Muscle of leg (tissue), 3 donors: ENCODE measurements at regions not wholly inside any gene's neighbourhood (a gene's known extent, or its start where the extent isn't known, plus 50 kb on each side); places are given as distances from the start of the nearest gene placed in this dataset.
A peak's percentile ranks its signal among the peaks of the same experiment; 100 is the strongest.

Experiments used
- DNase-seq: peaks from one replicate; pipeline ENCODE4 v3.0.0; 2013
- H3K27ac ChIP-seq: one replicate; pipeline ENCODE4 v1.5.1; 2013; ENCODE audit warnings: mild to moderate bottlenecking, low read length, control low read depth
- H3K27me3 ChIP-seq: one replicate; pipeline ENCODE4 v1.6.1; 2013; ENCODE audit warnings: low read length; ENCODE audit not compliant: control insufficient read depth, insufficient read depth
- H3K36me3 ChIP-seq: one replicate; pipeline ENCODE4 v1.6.1; 2013; ENCODE audit warnings: low read length; ENCODE audit not compliant: control insufficient read depth, insufficient read depth
- H3K4me1 ChIP-seq: one replicate; pipeline ENCODE4 v1.6.1; 2013; ENCODE audit warnings: low read length; ENCODE audit not compliant: control insufficient read depth, insufficient read depth
- H3K4me3 ChIP-seq: one replicate; pipeline ENCODE4 v1.5.1; 2013; ENCODE audit warnings: low read length, control low read depth
- H3K9me3 ChIP-seq: replicated peaks from 2 replicates; pipeline ENCODE4 v1.6.1; 2013; ENCODE audit warnings: low read depth, low read length; ENCODE audit not compliant: control insufficient read depth
- WGBS: methylation state at CpG from one replicate; pipeline ENCODE4 v1.1.5; 2013; ENCODE audit warnings: missing lambda C conversion rate; ENCODE audit not compliant: insufficient coverage; 5-methylcytosine and 5-hydroxymethylcytosine counted together

DNA sequence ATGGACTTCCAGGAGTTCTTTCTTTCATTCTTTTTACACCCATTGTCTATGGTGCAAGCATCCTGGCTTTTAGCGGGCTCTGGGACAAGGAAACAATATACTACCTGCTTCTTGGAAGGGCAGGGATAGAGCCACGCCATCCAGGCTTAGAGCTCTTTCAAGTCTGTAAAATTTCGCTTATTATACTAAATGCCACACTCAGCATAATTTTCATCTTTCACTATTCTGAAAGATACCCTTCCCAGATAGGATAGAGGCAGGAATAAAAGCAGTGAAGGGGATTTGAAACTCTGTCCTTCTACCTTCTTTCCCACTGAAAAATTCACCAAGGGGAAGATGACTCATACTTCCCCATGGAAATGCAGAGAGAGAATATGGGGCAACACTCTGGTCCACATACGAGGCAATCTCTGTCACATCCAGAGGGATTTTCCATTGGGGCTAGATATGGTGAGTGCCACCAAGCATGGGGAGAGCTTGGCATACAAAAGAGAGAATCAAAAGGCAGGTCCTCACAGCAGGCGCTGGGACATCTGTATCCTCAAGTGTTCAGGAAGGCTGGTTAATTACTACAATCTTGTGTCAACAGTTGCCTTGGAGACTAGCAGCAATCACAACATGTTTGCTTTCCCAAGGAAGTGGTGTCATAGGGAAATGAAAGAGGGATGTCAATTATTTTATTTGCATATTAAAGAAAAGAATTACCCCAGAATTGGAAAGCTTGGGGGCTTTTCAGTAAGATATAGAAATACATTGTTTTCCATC is 127.6 kb downstream of the TDRD15 start:
- DNase-seq, result peak; percentile 38

DNA sequence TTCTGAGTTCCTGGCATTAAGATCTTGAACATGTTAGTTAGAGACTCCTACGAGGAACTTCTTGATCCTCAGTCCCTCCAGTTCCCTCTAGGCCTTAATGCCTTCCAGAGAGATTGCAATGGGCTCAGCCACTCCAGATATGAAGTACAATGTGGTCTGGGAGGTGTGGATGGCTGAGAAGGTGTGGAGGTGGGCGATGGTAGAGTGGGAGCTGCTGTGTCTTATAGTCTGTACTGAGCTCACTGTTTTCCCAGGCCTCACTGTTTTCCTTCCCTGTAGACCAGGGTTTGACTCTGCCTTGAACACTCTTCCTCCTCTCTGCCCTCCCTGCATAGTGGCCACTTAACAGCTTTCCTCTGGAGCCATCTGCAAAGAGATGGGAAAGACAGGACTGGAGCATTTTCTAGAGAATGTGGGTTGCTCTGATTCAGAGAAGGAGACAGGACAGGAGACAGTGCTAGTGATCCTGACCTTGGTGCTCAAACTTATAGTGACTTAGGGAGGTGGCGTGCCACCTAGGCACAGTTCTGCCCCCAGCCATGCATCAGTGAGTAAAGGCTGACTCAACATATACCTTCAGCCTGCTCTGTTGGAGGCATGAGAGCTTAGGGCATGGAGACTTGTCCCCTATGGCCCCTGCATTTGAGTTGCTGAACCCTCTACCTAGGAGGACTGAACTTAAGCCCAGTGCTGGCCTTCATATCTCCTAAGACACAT is 129.7 kb downstream of the TDRD15 start:
- no peak overlapping the region for H3K4me3 ChIP-seq
- no peaks in the 10 kb centered on the region for H3K36me3 ChIP-seq
- H3K27ac ChIP-seq, result no peak overlapping the region
- DNase-seq, result no peak
- H3K4me1 ChIP-seq, result peaks cover 3% of the 10 kb centered on the region
- no peaks in the 10 kb centered on the region for H3K9me3 ChIP-seq
- H3K27me3 ChIP-seq, result no peaks in the 10 kb centered on the region
- WGBS, result no CpG with 5 or more reads among the region's 3 CpGs

More for the DNA sequence above, 127.6 kb downstream of the TDRD15 start:
- WGBS, result 100% methylated on average over 2 of the region's 5 CpGs
- Histone ChIP-seq H3K4me1 (no peaks in the 10 kb centered on the region), H3K27me3 (no peaks in the 10 kb centered on the region), H3K36me3 (no peaks in the 10 kb centered on the region), H3K4me3 (no peak overlapping the region), H3K9me3 (no peaks in the 10 kb centered on the region), H3K27ac (peak overlapping the region; percentile 37)

DNA sequence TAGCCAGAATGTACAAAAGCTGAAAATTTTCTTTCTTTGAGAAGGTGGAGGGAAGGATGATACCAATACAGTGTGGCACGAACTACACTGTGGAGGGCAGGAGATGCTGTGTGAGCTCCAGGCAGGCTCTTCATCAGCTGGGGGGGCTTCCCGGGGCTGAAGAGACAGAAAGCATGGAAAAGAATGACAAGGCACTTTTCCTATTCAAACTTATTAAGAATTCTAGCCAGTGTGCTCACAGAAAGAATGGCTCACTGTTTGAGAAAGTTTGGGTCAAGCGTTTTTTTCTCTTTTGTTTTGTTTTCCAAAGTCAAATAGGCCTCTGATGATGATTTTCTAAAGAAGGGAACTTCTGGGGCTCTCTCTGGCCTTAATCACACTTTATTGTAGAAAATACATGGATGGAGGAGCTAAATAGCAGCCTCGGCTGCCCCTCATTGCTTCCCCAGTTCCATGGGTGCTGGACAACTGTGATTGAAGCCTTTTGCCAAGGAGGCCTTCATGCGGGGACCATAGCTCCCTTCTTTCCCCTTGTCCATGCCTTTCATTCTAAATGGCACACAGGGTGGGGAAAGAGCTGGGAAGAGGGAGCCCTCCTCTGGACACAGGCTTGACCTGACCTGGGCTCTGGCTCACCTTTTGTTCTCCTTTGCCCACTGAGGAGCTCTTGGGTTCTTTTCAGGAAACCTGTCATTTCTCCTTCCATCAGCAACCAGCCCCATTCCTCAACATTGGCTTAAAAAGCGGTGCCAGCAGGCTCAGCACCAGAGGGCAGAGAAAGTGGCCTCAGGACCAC is 130.6 kb downstream of the TDRD15 start:
- H3K27ac ChIP-seq, result no peak overlapping the region
- H3K27me3 ChIP-seq, result no peaks in the 10 kb centered on the region
- DNase-seq, result no peak
- no peaks in the 10 kb centered on the region for H3K9me3 ChIP-seq
- H3K4me3 ChIP-seq, result no peak overlapping the region
- H3K36me3 ChIP-seq, result no peaks in the 10 kb centered on the region
- WGBS, result 100% methylated on average over 1 of the region's 6 CpGs
- H3K4me1 ChIP-seq, result peaks cover 3% of the 10 kb centered on the region

DNA sequence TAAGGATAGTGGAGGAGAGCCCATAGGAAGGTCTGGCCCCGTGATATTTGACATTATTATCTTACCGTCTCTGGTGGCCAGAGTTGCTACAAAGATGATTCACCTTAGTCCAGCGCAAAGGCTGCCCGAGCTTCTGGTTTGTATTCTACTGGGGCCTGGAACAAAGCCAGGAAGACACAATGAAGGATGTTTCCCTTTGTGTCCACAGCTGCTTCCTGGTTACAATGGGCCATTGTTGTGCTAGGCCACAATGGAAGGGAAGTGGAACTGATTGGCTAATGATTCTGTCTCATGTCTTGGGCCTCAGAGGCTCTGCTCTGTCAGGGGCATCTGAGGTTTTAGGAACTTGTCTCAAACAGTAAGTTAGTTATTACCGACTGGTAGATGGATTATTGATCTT is 132.2 kb downstream of the TDRD15 start:
- DNase-seq, result peak; percentile 90

DNA sequence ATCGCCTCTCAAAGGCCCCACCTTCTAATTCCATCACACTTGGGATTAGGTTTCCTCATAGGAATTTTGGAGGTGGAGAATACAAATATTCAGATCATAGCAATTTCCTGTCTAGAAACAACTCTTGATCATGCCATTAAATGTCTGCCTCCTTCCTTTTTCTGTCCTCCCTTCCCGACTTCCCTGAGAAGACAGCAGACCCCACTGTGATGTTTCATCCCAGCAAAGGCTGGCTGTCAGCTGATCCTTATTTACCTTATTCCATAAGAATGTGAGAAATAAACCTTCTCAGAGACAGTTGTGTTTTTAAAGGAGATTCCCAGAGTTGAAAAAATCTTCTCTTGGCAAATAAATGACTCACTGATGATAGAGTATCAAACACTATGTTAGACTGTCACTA is 133.9 kb downstream of the TDRD15 start:
- Histone ChIP-seq H3K27ac (no peak overlapping the region), H3K9me3 (no peaks in the 10 kb centered on the region), H3K4me3 (no peak overlapping the region), H3K27me3 (no peaks in the 10 kb centered on the region), H3K4me1 (peaks cover 5% of the 10 kb centered on the region), H3K36me3 (no peaks in the 10 kb centered on the region)
- 43% methylated on average over 1 of the region's 2 CpGs for WGBS
- no peak for DNase-seq

More for the DNA sequence above, 132.2 kb downstream of the TDRD15 start:
- Histone ChIP-seq H3K27me3 (no peaks in the 10 kb centered on the region), H3K36me3 (no peaks in the 10 kb centered on the region), H3K27ac (peak overlapping the region; percentile 43), H3K4me3 (no peak overlapping the region), H3K4me1 (peaks cover 3% of the 10 kb centered on the region), H3K9me3 (no peaks in the 10 kb centered on the region)
- 41% methylated on average over 4 of the region's 5 CpGs for WGBS

DNA sequence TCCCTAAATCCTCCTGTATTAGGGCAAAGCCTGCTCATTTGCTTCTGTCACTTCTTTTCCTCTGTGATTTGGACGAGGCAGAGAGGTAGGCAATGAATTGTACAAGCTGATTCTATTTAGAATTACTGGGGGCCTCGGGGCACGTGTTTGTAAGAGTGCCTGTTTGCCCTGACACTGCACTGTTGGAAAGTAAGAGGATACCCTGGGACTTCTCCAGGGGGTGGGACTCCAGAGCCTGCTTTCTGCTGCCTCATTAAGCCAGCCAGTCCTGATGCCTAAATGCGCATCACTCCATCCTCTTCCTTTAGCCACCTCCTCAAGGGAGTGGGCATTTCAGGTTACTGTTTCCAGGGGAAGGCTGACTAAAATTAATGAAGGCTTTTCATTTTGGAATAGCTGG is 134.3 kb downstream of the TDRD15 start:
- H3K36me3 ChIP-seq, result no peaks in the 10 kb centered on the region
- DNase-seq, result peak; percentile 19
- H3K4me1 ChIP-seq, result peaks cover 5% of the 10 kb centered on the region
- H3K9me3 ChIP-seq, result no peaks in the 10 kb centered on the region
- H3K27ac ChIP-seq, result no peak overlapping the region
- 14% methylated on average over 2 of the region's 4 CpGs for WGBS
- no peak overlapping the region for H3K4me3 ChIP-seq
- no peaks in the 10 kb centered on the region for H3K27me3 ChIP-seq

DNA sequence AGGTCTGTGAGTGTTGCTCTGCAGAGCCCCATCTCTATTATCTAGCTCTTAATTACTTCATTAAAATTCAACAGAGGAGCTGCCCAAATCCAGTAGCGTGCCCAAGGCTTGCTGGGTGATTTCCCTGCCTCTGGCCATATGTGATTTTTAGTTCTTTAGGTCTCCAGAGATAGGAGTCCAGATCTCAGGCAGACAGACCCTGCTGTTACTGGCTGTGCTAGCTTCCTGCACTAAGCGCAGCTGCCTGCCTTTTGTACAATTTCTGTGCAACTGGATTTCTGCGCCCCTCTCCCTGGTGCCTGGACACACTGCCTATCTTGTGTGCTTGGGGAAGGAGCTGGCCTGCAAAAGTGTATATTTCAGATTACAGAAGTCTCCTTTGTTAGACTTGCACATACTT is 136.5 kb downstream of the TDRD15 start:
- no peak for DNase-seq
- Histone ChIP-seq H3K4me3 (no peak overlapping the region), H3K4me1 (peaks cover 5% of the 10 kb centered on the region), H3K27ac (no peak overlapping the region), H3K27me3 (peaks cover 3% of the 10 kb centered on the region), H3K36me3 (no peaks in the 10 kb centered on the region), H3K9me3 (no peaks in the 10 kb centered on the region)
- WGBS, result 20% methylated on average over 1 of the region's 3 CpGs

DNA sequence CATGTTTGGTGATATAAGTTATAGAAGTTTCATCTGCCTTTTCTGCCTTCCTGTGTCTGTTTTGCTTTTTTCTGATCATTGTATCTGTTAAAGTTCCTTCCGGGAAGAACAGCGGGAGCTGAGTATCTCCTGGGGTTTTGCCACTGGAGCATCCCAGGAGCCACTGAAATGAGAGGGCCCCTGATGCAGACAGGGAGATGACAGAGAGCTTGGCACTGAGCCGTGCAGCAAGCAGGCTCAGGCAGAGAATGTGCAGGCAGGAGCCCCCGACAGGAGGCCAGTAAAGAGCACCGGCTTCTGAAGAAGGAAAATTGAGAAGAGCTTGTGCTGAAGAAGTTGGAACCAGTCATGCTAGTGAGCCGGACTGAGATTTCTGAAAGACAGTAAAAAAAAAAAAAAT is 137.8 kb downstream of the TDRD15 start:
- Histone ChIP-seq H3K27me3 (peaks cover 3% of the 10 kb centered on the region), H3K4me1 (peaks cover 5% of the 10 kb centered on the region), H3K9me3 (no peaks in the 10 kb centered on the region), H3K27ac (no peak overlapping the region), H3K36me3 (no peaks in the 10 kb centered on the region), H3K4me3 (no peak overlapping the region)
- DNase-seq, result no peak
- WGBS, result 32% methylated on average over 5 of the region's 6 CpGs

DNA sequence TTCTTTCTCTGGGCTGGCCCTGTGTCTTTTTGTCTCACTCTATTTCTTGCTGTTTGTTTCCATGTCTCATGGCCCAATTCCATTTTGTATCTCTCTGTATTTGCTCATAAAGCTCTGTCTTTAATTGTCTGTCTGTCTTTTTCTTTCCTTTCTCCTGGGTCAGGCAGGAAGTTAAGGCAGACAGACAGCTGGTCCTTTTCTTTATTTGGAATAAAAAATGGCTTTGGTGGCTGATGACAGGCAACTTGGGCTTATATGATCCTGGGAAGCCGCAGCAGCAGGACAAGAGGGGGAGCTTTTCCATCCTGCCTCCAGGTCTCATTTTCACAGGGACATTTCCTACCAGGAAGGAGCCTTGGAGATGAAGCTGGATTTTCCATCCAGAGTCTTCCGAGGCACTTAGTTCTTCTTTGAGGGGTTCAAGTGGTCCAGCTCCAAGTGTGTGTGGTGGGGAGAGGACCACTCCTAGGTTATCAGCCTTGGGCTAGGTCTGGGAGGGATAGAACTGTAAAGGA is 138.7 kb downstream of the TDRD15 start:
- H3K4me1 ChIP-seq, result peaks cover 5% of the 10 kb centered on the region
- H3K4me3 ChIP-seq, result no peak overlapping the region
- H3K9me3 ChIP-seq, result no peaks in the 10 kb centered on the region
- peak; percentile 25 for DNase-seq
- H3K27ac ChIP-seq, result no peak overlapping the region
- peaks cover 3% of the 10 kb centered on the region for H3K27me3 ChIP-seq
- 60% methylated on average over 1 of the region's 2 CpGs for WGBS
- H3K36me3 ChIP-seq, result no peaks in the 10 kb centered on the region

DNA sequence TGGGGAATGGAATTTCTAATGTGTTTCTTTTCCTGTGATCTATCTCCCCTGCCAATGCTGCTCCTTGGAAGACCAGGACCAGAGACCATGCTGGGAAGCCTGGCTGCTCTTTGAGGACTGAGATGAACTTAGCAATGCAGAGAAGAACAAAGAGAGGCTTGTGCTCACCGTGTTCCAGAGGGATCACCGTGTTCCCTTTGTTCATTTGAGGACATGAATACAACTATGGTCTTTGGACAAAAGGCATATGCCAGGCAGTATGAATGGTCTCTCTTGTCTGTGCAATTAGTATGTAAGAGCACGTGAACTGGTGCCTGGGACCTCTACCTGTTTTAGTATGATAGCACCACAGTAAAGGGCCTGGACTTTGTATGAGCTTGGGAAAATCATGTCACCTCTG is 139.9 kb downstream of the TDRD15 start:
- 100% methylated on average over 3 of the region's 3 CpGs for WGBS
- peaks cover 2% of the 10 kb centered on the region for H3K4me1 ChIP-seq
- peaks cover 3% of the 10 kb centered on the region for H3K27me3 ChIP-seq
- H3K9me3 ChIP-seq, result no peaks in the 10 kb centered on the region
- H3K4me3 ChIP-seq, result no peak overlapping the region
- H3K36me3 ChIP-seq, result no peaks in the 10 kb centered on the region
- no peak overlapping the region for H3K27ac ChIP-seq
- no peak for DNase-seq
